H9 (cell line): ENCODE measurements at regions not wholly inside any gene's neighbourhood (a gene's known extent, or its start where the extent isn't known, plus 50 kb on each side); places are given as distances from the start of the nearest gene placed in this dataset.

Experiments
- DNase-seq: peaks from one replicate; pipeline ENCODE4 v3.0.0-alpha.2; 2017
- H2AFZ ChIP-seq: one replicate; pipeline ENCODE4 v1.6.1; 2013; ENCODE audit warnings: mild to moderate bottlenecking, low read length, control low read depth, moderate library complexity
- H2AK5ac ChIP-seq: 2 replicates; pipeline ENCODE4 v1.6.1; 2013; ENCODE audit warnings: low read length, control low read depth, mixed read lengths; ENCODE audit not compliant: insufficient read length
- H2BK120ac ChIP-seq: one replicate; pipeline ENCODE4 v1.6.1; 2013; ENCODE audit warnings: low read depth, mild to moderate bottlenecking, low read length, control low read depth, inconsistent platforms; ENCODE audit not compliant: poor library complexity, severe bottlenecking
- H2BK12ac ChIP-seq: 2 replicates; pipeline ENCODE4 v1.6.1; 2013; ENCODE audit warnings: low read length, control low read depth, mixed read lengths, low read depth; ENCODE audit not compliant: insufficient read length
- H2BK15ac ChIP-seq: 2 replicates; pipeline ENCODE4 v1.6.1; 2013; ENCODE audit warnings: low read depth, low read length, control low read depth
- H2BK20ac ChIP-seq: one replicate; pipeline ENCODE4 v1.6.1; 2013; ENCODE audit warnings: low read depth, mild to moderate bottlenecking, low read length, control low read depth, inconsistent platforms; ENCODE audit not compliant: poor library complexity, severe bottlenecking
- H2BK5ac ChIP-seq: 2 replicates; pipeline ENCODE4 v1.6.1; 2013; ENCODE audit warnings: low read length, control low read depth, mixed read lengths; ENCODE audit not compliant: insufficient read length
- H3K14ac ChIP-seq: 2 replicates; pipeline ENCODE4 v1.6.1; 2013; ENCODE audit warnings: low read length, control low read depth; ENCODE audit not compliant: insufficient read depth
- H3K18ac ChIP-seq: 2 replicates; pipeline ENCODE4 v1.6.1; 2013; ENCODE audit warnings: low read depth, mild to moderate bottlenecking, mixed read lengths, low read length, control low read depth; ENCODE audit not compliant: insufficient read length
- H3K23ac ChIP-seq: 2 replicates; pipeline ENCODE4 v1.6.1; 2013; ENCODE audit warnings: low read length, control low read depth, mixed read lengths, low read depth; ENCODE audit not compliant: insufficient read length
- H3K23me2 ChIP-seq: 2 replicates; pipeline ENCODE4 v1.6.1; 2013; ENCODE audit warnings: low read depth, mild to moderate bottlenecking, mixed read lengths, low read length, control low read depth; ENCODE audit not compliant: insufficient read length, poor library complexity, severe bottlenecking
- H3K27ac ChIP-seq: 2 replicates; pipeline ENCODE4 v1.5.1; 2013; ENCODE audit warnings: low read length, control low read depth, mixed read lengths, low read depth; ENCODE audit not compliant: insufficient read length
- H3K27me3 ChIP-seq: 2 replicates; pipeline ENCODE4 v1.6.1; 2013; ENCODE audit warnings: low read length, control low read depth, inconsistent platforms; ENCODE audit not compliant: insufficient read depth
- H3K4ac ChIP-seq: 2 replicates; pipeline ENCODE4 v1.6.1; 2013; ENCODE audit warnings: low read depth, mild to moderate bottlenecking, control low read depth, inconsistent platforms, low read length, moderate library complexity
- H3K4me1 ChIP-seq: 2 replicates; pipeline ENCODE4 v1.6.1; 2013; ENCODE audit warnings: low read length, control low read depth, inconsistent platforms; ENCODE audit not compliant: insufficient read depth
- H3K4me2 ChIP-seq: 2 replicates; pipeline ENCODE4 v1.6.1; 2013; ENCODE audit warnings: low read length, control low read depth, mixed read lengths; ENCODE audit not compliant: insufficient read length, insufficient read depth
- H3K56ac ChIP-seq: 2 replicates; pipeline ENCODE4 v1.6.1; 2013; ENCODE audit warnings: low read depth, mild to moderate bottlenecking, mixed read lengths, low read length, control low read depth; ENCODE audit not compliant: insufficient read length
- H3K79me1 ChIP-seq: 2 replicates; pipeline ENCODE4 v1.6.1; 2013; ENCODE audit warnings: low read depth, mild to moderate bottlenecking, moderate library complexity, low read length, control low read depth, inconsistent platforms; ENCODE audit not compliant: insufficient read depth, poor library complexity, severe bottlenecking
- H3K79me2 ChIP-seq: 2 replicates; pipeline ENCODE4 v1.6.1; 2013; ENCODE audit warnings: low read length, control low read depth, inconsistent platforms; ENCODE audit not compliant: insufficient read depth
- H3K9ac ChIP-seq: 2 replicates; pipeline ENCODE4 v1.6.1; 2013; ENCODE audit warnings: low read length, control low read depth, mixed read lengths; ENCODE audit not compliant: insufficient read length; ENCODE audit errors: extremely low read depth
- H3K9me3 ChIP-seq: one replicate; pipeline ENCODE4 v1.6.1; 2013; ENCODE audit warnings: low read depth, low read length, inconsistent platforms; ENCODE audit not compliant: control insufficient read depth
- H3T11ph ChIP-seq: one replicate; pipeline ENCODE4 v1.6.1; 2013; ENCODE audit warnings: mild to moderate bottlenecking, low read length, control low read depth, inconsistent platforms
- H4K20me1 ChIP-seq: one replicate; pipeline ENCODE4 v1.6.1; 2013; ENCODE audit not compliant: control insufficient read depth, insufficient read length, insufficient read depth
- H4K5ac ChIP-seq: 2 replicates; pipeline ENCODE4 v1.6.1; 2013; ENCODE audit warnings: low read depth, mild to moderate bottlenecking, mixed read lengths, low read length, control low read depth; ENCODE audit not compliant: insufficient read length
- H4K8ac ChIP-seq: replicated peaks from 2 replicates; pipeline ENCODE4 v1.6.1; 2013; ENCODE audit warnings: low read length, control low read depth, mixed read lengths, low read depth; ENCODE audit not compliant: insufficient read length
- H4K91ac ChIP-seq: 2 replicates; pipeline ENCODE4 v1.6.1; 2013; ENCODE audit warnings: low read depth, mild to moderate bottlenecking, moderate library complexity, mixed read lengths, low read length, control low read depth; ENCODE audit not compliant: insufficient read length
- H3K27ac Mint-ChIP-seq, 3 experiments: 2 replicates in 2 of 3; 3 replicates in 1 of 3; pipeline ENCODE4 v1.8.0; 2020 to 2021; ENCODE audit warnings: mixed read lengths in 3 of 3, mild to moderate bottlenecking in 1 of 3, moderate library complexity in 1 of 3
- H3K27me3 Mint-ChIP-seq: 2 replicates; pipeline ENCODE4 v1.8.0; 2021; ENCODE audit warnings: low read depth, mild to moderate bottlenecking, moderate library complexity, mixed read lengths
- H3K36me3 Mint-ChIP-seq, 3 experiments: 2 replicates in 2 of 3; 3 replicates in 1 of 3; pipeline ENCODE4 v1.8.0; 2020 to 2021; ENCODE audit warnings: low read depth in 3 of 3, mixed read lengths in 3 of 3; ENCODE audit not compliant: insufficient read depth in 1 of 3
- H3K4me1 Mint-ChIP-seq, 2 experiments: 2 replicates each; pipeline ENCODE4 v1.8.0; 2020; ENCODE audit warnings: mixed read lengths in 2 of 2
- H3K4me3 Mint-ChIP-seq, 2 experiments: 2 replicates in 1 of 2; 3 replicates in 1 of 2; pipeline ENCODE4 v1.8.0; 2020 to 2021; ENCODE audit warnings: mild to moderate bottlenecking in 2 of 2, mixed read lengths in 2 of 2, moderate library complexity in 1 of 2
- H3K9me3 Mint-ChIP-seq, 2 experiments: 2 replicates in 1 of 2; 3 replicates in 1 of 2; pipeline ENCODE4 v1.8.0; 2020; ENCODE audit warnings: mild to moderate bottlenecking in 2 of 2, mixed read lengths in 2 of 2, moderate library complexity in 1 of 2
- CTCF ChIP-seq: fragments of 200-600 bp; sonication (generic); conservative IDR thresholded peaks from 3 replicates; pipeline ENCODE4 v1.8.0; 2021; ENCODE audit warnings: antibody characterized with exemption, mild to moderate bottlenecking
- WGBS: extraction: QIAGEN DNeasy Blood & Tissue Kit; methylation state at CpG from one replicate; pipeline ENCODE4 v1.1.7; 2013; ENCODE audit warnings: missing lambda C conversion rate, low lambda C conversion rate, mixed read lengths; ENCODE audit not compliant: insufficient read length; ENCODE audit errors: extremely low coverage; 5-methylcytosine and 5-hydroxymethylcytosine counted together

GRCh38 chr4:102441978-102442911 lies 58.9 kb upstream of the NFKB1 start:
- Histone ChIP-seq H2BK120ac (no peak overlapping the region), H2BK15ac (no peak overlapping the region), H3K9me3 (no peaks in the 10 kb centered on the region), H4K20me1 (no peaks in the 10 kb centered on the region), H3K56ac (no peak overlapping the region), H3K4me1 (peaks cover 2% of the 10 kb centered on the region), H4K5ac (no peak overlapping the region), H3K9ac (no peak overlapping the region), H3K23ac (no peak overlapping the region), H2BK12ac (no peak overlapping the region), H2AFZ (no peak overlapping the region), H4K8ac (no peak overlapping the region), H3K79me2 (no peaks in the 10 kb centered on the region), H2BK5ac (no peak overlapping the region), H3K18ac (no peak overlapping the region), H2BK20ac (no peak overlapping the region), H2AK5ac (no peak overlapping the region), H3K4ac (no peak overlapping the region), H3K27me3 (no peaks in the 10 kb centered on the region), H3K79me1 (no peaks in the 10 kb centered on the region), H3K23me2 (no peaks in the 10 kb centered on the region), H4K91ac (no peak overlapping the region), H3T11ph (no peak overlapping the region), H3K14ac (no peak overlapping the region), H3K27ac (no peak overlapping the region), H3K4me2 (no peak overlapping the region)
- DNase-seq, result no peak
- H3K9me3 Mint-ChIP-seq, result no peaks in the 10 kb centered on the region; a peak in 1 of 5 replicates
- no CpG with 5 or more reads among the region's 8 CpGs for WGBS
- H3K4me3 Mint-ChIP-seq, result no peak overlapping the region
- H3K27me3 Mint-ChIP-seq, result no peaks in the 10 kb centered on the region
- H3K36me3 Mint-ChIP-seq, result no peaks in the 10 kb centered on the region
- no peak overlapping the region for H3K27ac Mint-ChIP-seq
- peaks cover 16 to 22% of the 10 kb centered on the region in 2 experiments for H3K4me1 Mint-ChIP-seq
- no peak for TF ChIP-seq CTCF
